Left cardiac atrium (tissue), 4 donors: ENCODE measurements at regions not wholly inside any gene's neighbourhood (a gene's known extent, or its start where the extent isn't known, plus 50 kb on each side); places are given as distances from the start of the nearest gene placed in this dataset.
A peak's percentile ranks its signal among the peaks of the same experiment; 100 is the strongest.

Experiments used
- ATAC-seq, 2 donors: fragments of 200-7000 bp; cut with Tn5 transposase; one replicate each; pipeline ENCODE4 v1.9.1; 2020; ENCODE audit warnings: mild to moderate bottlenecking in 2 of 2, moderate library complexity in 2 of 2
- DNase-seq: peaks from one replicate; pipeline ENCODE4 v3.0.0-alpha.2; 2020
- intact Hi-C, 2 donors: fragments of 100-400 bp; cut with DNase I; formaldehyde crosslinking; loops; one replicate each; pipeline versions ENCODE4 v1.14.1 to v1.15.1; 2022 to 2023
- donor health status: DM: no; HTN: yes; CAD: no.
- donor health status: DM: no; HTN: yes; CAD: no; lungs with severe emphysema.
- donor health status: DM: yes; HTN: yes; CAD: no.
- donor health status: Dilated cardiomyopathy.

DNA sequence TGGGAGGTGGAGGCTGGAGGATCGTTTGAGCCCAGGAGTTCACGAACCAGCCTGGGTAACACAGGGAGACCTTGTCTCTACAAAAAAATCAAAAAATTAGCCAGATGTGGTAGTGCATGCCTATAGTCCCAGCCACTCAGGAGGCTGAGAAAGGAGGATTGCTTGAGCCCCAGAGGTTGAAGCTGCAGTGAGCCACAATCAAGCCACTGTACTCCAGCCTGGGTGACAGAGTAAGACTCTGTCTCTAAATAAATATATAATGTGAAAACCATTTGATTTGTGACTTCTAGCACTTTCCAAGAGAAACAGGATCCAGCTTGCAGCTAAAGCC is 459.1 kb downstream of the SOX9 start:
- intact Hi-C loops = no loop called here
- no peak for DNase-seq
- no peak for ATAC-seq

DNA sequence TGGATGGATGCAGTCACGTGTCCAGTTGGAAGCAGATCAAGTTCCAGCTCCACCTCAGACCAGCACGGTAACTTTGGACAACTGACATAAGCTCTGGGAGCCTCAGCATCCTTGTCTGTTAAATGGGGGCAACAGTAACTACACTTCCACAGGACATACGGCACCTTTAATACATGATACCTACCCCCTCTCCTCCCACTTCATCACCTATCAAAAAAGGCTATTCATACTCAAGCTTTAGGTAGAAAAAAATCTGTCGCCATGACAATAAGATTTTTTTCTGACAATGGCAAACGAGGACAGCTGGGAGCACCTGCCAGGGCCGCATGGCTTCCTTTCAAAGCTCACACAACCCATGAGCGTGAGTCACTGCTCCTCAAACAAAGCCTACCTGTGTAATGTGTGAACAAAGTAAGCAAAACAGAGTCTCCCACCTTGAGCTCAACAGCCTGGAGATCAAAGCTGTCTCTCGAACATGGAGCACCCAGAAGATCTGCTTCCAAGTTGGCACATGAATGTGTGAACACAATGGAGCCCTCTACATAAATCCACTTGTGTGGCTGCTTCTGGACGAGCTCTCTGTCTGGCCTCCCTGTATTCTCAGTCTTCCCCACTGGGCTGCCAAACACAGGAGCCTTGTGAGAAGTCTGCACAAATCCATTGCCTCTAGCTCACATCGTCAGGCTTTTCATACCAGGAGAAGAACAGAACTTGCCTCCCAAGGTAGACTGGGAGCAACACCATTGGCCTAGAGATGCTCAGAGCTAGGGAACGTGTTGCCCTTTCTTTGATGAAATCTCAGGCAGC is 459.7 kb downstream of the SOX9 start:
- intact Hi-C loops = no loop called here
- no peak for DNase-seq
- ATAC-seq = no peak

DNA sequence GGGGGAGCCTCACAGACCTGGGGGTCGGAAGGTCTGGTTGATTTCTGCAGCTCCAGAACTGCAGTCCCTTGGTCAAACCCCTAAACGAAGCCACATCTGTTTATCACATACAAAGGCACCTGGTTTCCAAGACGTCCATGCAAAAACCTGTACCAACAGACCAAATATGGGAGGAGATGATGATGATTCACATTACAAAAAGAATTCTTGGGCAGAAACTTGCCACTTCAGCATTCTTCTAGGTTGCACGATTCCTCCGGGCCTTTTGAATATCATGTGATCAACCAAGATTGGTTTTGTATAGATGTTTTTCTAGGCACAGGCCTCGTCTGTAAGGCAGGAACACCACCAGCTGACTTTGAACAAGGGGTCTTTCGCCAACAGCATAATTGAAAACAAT is 466.3 kb downstream of the SOX9 start:
- DNase-seq (no peak), ATAC-seq (no peak)
- intact Hi-C loops = no loop called here

DNA sequence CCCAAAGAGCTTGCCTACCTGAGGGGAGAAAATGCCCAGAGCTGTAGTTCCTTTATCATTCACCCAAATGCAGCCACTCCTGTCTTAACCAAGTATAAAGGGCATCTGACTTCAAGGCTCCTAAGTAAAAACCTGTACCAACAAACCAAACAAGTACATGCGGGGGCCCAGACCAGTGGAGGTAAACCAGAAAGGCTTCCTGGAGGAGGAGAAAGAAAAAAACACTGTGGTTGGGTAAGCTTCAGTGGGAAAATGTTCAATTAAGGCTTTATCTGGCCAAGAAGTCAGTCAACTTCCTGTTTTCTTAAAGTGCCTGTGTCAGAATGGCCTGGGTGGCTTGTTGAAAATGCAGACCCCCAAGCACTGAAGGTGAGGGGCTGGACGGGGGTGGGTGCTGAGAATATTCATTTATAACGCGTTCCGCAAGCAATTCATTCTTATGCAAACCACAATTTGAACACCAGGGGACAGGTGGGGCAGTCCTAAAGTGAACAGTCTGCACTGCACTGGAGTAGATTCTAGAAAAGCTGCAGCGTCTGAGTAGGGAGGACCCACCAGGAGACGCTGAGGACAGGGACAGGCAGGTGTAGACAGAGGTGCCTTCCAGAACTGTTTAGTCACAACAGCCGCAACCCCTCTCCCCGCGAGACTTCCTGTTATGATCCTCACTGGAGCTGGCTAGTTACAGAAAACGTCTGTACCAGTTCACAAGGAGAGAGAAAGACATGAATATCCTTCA is 467.1 kb downstream of the SOX9 start:
- intact Hi-C loops = no loop called here
- no peak for DNase-seq
- no peak for ATAC-seq

DNA sequence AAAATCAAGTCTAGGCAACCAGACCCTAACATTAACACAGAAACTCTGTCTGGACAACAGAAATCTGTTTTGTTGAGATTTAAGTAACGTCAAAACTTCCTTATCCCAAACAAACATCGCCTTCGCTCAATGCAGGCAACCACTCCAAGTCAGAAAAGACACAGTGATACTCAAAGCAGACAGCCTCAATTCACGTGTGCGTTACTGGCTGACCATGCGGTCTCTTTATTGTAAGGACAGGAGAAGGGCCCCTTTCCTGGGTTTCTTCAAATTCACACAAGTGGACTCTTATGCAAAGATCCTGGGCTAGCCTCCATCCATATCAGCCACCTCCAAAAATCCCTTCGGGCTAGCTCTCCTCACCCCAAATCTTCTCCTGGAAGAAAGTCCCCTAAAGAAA is 467.7 kb downstream of the SOX9 start:
- intact Hi-C loops = no loop called here
- DNase-seq = no peak
- no peak for ATAC-seq

DNA sequence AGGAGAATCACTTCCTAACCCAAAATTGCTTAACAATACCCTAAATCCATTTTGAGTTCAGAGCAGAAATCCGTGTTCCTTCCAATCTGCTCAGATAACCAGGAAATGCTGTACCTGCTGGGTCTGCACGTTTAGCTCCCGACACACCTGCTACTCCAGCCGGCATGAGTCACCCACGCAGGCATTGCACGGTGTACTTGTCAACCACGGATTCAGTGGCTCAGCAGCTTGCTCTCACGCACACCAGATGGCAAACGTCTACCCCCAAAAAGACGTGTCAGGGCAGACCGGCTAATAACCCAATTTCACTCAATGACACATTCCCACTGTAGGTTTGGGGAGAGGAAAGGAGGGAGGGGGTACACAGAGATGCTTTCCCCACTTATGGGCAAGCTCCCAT is 468.1 kb downstream of the SOX9 start:
- DNase-seq (no peak), ATAC-seq (no peak)
- intact Hi-C loops = no loop called here

DNA sequence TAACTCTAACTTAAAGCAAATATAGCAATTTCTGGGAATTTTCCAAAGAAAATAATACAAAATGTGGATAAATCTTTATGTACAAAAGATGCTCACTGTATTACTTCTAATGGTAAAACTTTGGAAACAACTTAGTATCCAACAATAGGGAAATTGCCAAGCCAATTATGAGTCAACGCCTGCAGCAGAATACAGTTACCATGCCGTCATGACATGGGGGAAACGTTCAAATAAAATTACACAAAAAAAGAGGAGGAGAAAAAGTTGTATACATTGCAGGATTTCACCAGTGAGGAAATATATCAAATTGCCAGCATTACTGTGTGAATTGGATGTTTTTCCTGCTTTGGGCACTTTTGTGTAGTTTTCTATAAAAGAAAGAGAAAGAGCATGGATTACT is 469.6 kb downstream of the SOX9 start:
- intact Hi-C loops = no loop called here
- no peak for ATAC-seq
- DNase-seq = no peak

DNA sequence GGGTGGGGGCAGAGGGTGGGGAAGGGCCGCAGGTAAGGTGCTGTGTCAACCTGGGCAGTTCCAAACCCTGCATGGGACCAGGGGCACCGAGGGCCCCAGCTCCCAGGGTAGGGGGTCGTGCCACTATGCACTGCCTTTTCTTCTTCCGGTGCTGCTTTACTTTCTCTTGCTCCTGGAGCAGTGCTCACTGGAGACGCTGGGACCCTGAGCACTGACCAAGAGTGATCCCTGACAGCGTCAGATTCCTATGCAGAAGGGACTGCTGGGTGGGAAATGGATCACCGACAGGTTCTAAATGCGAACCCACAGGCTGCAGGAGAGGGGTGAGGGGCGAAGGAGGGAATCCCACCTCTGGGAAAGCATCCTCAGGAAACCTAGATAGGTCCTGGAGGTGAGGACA is 470.1 kb downstream of the SOX9 start:
- intact Hi-C loops = no loop called here
- ATAC-seq (no peak), DNase-seq (no peak)

DNA sequence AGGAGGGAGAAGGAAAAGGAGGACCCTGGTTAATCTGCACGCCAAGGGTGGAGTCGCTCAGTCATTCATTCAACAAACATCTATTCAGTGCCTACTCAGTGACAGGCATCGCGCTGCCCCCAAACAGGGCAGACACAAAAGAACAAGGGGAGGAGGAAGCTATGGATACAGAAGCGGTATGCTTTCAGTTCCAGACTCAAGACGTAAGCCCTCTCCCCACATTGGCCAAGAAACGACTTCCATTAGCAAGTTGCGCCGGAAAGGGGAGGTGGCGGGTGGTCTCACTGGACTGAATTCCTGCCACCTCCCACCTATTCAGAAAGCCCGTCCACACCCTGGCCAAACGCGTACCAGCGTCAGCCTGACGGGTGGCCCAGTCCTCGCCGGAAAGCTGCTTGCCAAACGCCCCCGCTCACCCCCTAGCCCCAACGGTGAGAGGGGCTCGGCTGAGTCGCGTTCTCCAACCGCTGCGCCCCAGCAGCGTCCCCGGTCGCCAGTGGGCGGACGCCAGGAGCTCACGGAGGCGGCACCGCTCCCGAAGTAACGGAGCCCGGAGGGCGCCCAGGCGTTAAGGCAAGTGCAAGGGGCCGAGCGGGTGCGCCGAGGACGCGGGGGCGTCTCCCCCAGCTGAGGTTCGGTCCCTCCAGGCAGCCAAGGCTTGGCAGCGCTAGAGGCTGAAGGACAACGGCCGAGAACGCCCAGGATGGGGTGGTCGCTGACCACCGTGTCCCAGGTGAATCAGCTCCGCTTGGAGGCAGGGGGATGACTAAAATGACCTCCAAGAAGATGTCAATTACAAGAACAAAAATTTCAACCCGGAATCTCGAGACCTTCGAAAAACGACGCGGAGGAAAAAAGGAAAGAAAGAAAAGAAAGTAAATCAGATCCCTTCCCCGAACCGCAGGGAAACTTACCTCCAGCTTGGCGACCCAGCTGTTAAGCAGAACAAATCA is 470.7 kb downstream of the SOX9 start:
- DNase-seq (no peak), ATAC-seq (peak; percentile 10 to 17)
- intact Hi-C loops = no loop called here

DNA sequence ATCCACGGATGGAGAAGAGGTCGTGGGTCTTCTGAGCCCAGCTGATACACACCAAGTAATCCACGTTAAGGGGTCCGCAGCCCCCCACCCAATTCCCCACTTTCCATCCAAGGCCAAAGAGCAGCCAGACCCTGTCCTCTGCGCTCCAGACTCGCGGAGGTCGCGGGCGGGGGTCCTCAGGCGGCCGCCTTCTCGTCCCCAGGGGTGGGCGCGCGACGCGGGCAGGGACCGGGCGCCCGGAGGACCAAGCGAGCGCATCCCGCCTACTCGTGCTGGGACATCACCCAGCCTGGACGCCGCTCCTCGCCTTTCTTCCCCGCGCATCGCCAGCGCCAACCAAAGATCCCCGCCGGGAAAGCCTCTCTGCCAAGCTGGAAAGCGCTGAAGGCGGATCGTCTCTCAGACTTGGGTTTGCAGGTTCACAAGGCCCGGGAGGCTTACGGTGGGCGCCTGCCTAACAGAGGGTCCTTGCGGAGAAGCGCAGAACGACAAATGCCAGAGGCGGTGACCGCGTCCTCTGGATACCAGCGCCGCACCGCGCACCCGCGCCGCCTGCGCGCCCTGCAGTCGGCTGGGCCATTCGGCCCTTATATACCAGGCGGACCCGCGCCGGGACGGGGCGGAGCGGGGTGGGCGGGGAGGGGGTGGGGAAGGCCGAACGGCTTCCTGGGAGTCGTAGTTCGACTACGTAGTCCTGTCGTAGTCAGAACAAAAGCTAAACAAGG is 471.6 kb downstream of the SOX9 start:
- DNase-seq = peak; percentile 67

DNA sequence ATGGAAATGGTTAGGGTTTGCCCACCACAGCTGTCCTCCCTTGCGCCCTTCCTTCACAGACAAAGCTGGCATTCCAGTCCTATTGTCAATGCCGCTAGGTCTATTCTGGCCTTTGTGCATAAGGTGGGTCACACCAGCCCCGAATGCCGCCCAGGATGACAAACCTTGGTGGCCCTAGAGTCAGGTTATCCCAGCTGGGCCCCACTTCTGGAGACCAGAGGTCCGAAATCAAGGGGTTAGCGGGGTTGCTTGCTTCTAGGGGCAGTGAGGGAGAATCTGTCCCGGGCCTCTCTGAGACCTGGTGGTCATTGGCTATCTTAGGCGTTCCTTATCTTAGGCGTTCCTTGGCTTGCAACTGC is 472.1 kb downstream of the SOX9 start:
- intact Hi-C loops = no loop called here
- ATAC-seq = no peak
- DNase-seq = no peak

More for the DNA sequence above, 471.6 kb downstream of the SOX9 start:
- ATAC-seq = peak; percentile 92 to 93
- intact Hi-C loops = no loop called here

DNA sequence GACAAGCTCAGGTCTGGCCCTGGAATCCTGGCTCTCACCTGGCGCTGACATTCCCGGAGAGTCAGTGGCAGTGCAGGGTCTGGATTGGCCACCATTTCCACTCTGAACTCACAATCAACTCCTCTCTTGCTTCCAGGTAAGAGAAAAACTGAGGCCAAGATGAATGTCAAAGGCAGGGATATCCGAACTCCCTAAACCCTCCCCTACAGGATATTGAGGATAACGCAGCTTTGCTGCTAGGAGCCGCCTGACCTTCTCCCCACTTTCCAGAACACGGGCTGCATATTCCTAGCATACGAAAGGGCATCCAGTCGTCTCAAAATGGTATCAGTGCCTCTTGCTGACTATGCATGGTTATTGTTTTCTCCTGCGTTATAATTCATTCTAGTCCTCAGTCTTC is 473.4 kb downstream of the SOX9 start:
- ATAC-seq (no peak), DNase-seq (no peak)
- intact Hi-C loops = no loop called here
